Stimulated activated CD4-positive, alpha-beta T cell treated with anti-CD3 and anti-CD28 coated beads, Interleukin-15, amount 100 ng/mL, for 48 hours (primary cell): ENCODE measurements at regions not wholly inside any gene's neighbourhood (a gene's known extent, or its start where the extent isn't known, plus 50 kb on each side); places are given as distances from the start of the nearest gene placed in this dataset.
"Not testable (repeated sequence)": the region's sequence is repeated elsewhere in the genome, so short reads cannot be mapped to it uniquely, and the experiment has no call there.

Experiments
- DNase-seq, 2 donors: peaks; one replicate each; pipeline ENCODE4 v3.0.0-alpha.2; 2020; ENCODE audit warnings: low read depth in 2 of 2

DNA sequence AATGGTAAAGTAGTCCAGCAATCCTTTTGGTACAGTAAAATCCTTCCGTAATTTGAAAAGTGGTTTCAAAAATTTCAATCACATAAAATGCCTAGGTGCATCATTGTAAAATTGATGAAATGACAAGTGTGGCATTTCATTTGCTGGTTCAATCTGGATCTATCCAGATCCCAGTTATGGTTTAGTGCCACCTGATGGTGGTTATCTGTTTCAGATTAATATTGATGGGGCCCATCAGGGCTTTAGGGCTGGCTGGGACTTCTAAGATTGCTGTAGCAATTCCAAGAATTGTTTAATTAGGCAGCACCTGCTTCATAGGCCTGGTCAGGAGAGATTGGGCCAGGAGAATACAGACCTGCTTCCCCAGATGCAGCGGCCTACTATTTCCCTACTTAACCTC lies 55.5 kb upstream of the PIK3C3 start:
- DNase-seq: no peak

DNA sequence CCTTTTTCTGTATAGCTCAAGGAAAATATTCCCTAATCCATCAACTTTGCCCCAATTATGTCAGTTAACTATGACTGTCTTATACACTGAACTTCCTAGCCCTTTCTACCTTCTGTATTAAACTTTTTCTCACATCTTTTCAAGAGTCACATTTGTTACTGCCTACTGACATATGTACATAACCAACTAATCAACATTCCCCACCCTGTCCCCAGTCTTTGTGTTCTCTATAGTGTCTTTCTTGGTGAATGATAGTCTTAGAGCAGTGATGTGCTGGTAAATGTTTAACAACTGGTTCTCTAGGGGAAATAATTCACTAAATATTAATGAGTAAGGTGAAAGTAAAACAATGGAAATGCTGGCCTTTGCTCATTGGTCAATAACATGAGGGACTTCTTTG lies 61.6 kb upstream of the PIK3C3 start:
- DNase-seq: no peak

DNA sequence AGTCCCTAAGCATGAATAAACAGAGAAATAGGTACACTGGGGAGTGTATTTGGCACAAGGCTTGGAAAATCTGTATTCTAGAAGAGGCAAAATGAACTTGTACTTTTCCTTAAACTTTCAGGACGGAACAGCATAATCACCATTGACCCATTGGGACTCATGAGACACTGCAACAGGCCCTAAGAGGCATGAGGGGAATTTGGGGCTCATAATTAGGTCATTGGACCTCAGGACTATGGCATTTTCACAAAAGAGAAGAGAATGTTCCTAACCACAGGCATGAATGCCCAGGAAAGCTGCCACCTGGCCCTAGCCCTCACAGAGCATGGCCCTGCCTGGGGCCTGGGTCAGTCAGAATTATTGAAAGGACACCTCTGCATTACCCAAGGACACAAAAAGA lies 67.9 kb upstream of the PIK3C3 start:
- DNase-seq: no peak

DNA sequence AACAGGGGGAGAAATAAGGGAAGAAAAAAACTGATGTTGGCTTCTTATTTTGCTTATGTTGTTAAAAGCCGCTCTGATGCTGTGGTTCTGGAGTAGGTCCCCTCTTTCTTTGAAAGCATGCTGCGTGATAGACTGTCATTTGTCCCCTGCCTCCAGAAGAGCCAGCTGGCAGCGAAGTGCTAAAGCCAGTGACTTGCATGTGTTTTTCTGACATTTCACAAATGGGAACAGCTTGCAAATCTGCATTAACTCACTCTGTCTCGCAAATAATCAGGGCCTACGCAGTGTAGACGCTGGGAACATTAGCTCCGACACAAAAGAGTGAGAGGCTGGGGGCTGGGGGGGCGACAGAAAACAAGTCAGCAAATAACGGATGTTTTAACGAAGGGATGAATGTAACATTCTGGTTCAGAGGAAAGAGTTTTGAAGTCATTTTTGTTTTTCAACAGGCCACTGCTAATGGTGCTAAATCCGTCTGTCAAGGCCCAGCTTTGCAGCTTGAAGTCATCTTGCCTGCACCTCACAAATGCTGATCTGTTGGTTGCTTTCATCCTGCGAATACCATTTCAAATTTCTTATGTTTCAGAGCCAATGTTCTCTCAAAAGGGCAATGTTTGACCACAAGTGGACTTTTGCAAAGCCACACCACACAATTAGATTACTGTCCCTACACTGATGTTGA lies 68.8 kb upstream of the PIK3C3 start:
- DNase-seq: no peak

DNA sequence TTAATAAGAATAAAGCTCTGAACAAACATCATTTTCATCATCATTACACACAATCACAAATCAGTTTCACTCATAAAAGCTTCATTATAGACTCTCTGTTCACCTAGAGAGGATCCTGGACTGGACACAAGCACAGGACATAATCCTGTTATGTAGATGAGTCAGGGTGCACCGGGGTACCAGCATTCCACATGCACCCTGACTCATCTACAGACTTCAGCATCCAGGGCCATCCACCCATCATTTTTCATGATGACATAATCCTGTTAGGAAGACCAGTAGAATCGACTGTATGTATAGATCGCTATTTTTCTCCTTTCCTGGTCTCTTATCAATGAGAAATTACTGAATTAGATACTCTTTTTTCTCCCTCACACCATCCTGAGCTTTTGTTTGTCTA lies 73.7 kb upstream of the PIK3C3 start:
- no peak for DNase-seq

DNA sequence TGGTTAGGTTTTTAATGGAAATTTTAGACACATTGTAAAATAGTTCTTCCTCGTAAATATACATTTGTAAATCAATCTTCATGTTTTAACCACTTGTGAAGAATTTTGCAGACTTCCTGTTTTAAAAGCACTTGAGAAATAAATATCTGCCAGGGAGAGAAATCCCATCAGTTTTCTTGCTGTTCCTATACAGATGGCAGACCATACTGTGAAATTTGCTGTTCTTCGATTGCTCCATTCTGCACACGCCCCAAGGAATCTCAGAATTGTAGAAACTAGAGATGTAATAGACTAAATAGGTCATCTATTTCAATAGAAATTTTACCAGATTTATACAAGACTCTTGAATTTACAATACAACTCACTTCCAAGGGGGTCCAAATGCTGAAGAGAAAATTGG lies 75.8 kb upstream of the PIK3C3 start:
- DNase-seq: no peak

DNA sequence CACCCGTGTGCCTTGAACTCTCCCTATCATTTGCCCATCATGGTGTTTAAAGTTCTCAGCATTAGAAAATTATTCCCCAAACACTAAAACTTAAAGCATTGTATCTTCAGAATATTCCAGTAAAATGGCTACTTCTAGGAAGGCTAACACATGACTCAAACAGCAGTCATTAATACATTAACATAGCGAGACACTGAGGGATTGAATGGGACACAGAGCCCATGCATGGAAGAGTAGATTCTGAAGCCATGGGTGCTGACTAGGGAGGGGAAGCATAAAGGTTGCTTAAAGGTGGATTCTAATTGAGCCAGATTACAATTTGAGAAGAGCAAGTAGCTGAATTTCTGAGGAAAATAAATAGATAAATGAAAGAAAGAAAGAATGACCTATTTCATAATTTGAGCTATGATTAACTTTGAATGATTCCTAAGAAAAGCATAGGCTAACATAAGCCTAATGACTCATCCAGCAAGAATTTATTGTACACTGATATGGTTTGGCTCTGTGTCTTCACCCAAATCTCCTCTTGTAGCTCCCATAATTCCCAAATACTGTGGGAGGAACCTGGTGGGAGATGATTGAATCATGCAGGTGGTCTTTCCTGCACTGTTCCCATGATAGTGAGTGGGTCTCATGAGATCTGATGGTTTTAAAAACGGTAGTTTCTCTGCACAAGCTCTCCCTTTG lies 79.8 kb upstream of the PIK3C3 start:
- DNase-seq: no peak

DNA sequence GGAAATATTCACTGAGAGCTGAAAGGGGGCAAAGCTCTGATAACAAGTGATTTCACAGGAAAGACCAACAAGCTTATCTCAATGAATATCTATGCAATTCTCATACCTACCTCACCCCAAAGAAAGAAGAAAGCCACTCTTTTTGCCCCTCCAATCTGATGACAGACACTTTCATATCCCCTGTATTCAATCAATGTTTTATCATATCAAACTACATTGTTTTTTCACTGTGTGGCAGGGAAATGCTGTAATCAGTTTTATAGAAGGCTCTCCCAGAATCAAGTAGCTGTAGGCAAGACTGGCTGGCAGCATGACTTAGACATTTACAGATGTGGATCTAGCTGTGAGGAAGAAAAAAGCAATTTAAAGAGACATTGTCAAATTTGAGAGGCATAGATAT lies 81.3 kb upstream of the PIK3C3 start:
- DNase-seq: no peak

DNA sequence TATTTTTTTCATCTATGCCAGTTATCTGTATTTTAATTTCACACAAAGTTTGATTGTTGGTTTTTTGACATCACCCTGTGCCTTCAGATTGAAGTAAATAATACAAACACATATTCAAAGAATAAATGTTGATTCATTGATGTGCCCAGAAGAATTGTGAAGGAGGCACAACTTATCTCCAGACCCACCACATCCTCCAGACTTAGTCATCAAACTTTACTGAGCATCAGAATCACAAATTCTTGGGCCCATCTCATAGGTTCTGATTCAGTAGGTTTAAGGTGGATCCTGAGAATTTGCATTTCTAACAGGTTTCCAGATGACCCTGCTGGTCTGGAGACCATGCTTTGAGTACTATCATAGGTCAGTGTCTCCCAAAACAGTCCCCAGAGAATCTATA lies 82.8 kb upstream of the PIK3C3 start:
- no peak for DNase-seq

DNA sequence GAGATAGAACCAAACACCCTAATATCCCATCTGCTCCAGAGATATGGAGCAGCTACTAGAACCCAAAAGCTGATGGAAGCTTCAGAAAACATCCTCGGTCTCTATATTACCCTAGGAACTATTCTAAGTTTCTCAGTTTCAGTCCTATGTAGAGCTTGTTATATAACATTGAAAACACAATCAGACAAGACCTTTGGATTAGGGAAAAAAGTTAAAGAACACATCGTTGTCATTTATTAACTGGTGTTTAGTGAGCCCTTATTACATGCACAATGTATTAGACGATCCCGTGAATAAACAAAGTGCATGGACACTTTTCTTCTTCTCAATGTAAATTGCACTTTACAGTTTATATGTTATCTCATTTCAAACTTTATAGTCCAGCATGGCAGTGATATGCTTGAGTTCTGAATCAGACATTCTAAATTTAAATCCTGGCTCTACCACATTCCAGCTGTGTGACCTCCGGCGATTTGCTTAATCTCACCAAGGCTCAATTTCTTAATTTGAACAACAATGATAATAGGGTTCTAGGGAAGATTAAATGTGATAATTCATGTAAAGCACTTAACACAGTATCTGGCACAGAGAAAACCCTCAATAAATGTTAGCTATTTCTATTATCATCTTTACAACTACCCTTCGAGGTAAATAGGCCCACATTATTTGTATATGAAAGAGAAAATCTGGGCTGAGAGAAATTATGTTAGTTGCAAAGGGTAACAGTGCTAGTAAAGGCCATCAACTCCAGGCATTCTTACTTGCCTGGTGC lies 83.6 kb upstream of the PIK3C3 start:
- no peak for DNase-seq

DNA sequence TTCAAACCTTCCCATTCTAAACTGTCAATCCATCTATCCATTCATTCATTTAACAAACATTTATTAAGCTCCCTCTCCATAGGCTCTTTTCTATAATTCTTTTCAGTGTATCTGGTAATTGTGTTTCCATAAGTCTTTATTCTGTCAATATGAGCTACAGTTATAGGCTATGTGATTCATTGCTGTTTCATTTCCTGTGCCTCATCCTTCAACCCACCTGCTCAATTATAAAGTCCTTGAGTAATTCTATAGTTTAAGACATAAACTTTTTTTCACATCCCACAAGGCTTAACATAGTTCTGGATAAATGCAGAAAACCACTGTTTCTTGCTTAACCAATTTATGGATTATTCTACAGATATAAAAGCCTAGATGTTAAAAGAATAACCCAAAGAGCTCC lies 84.2 kb upstream of the PIK3C3 start:
- DNase-seq: no peak

DNA sequence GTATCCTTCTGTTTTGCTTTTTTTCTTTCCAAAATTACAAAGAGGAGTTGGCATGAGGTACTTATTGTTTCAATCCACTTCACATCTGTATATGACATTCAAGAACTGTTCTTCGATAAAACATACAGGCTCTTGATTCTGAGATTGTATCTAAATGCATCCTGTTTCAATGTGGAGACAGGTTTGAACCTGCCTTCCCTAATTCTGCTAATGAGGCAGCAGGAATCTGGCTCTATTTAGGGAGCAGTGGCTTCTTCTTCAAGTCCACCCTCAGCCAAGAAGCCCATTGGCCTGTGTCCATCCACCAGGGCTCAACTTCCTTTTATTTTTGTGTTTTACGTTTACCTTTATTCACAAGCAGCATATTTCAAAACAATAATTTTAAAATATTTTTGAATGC lies 84.8 kb upstream of the PIK3C3 start:
- DNase-seq: no peak

DNA sequence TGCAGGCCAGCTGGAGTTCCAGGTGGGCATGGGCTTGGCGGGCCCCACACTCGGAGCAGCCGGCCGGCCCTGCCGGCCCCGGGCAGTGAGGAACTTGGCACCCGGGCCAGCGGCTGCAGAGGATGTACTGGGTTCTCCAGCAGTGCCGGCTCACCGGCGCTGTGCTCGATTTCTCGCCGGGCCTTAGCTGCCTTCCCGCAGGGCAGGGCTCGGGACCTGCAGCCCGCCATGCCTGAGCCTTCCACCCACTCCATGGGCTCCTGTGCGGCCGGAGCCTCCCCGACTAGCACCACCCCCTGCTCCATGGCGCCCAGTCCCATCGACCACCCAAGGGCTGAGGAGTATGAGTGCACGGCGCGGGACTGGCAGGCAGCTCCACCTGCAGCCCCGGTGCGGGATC lies 89.2 kb upstream of the PIK3C3 start:
- DNase-seq: not testable (repeated sequence)

DNA sequence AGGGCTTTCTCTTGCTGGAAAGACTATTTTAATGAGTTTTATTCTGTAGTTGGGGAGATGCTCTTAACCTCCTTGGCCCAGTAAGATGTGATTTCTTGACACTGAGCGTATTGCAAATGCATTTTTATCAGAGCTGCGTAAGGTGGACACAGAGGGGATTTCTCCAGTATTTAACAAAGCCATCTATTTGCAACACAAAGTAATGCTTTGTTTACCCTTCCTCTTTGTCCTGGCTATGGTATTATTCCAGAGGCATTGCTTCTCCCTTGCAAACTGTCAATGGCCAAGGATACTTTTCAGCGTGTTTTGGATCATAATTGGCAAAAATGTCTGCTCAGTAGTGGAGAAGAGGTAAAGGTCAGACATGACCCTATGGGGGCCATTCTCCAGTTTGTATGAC lies 90.8 kb upstream of the PIK3C3 start:
- no peak for DNase-seq

DNA sequence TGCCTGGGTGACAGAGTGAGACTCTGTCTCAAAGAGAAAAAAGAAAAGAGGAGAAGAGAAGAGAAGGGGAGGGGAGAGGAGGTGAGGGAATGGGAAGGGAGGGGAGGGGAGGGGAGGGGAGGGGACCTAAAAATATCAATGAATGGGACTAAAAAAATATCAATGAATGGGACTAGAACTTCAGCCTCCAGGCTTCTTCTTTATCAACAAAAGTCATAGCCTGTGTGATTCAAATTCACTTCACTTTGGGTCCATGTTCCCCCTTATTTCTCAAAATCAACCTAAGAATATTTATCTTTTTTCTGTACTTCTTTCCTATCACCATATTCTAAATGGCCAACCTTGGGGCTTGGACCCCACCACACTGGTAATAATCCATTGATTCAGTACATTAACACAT lies 92.1 kb upstream of the PIK3C3 start:
- no peak for DNase-seq

DNA sequence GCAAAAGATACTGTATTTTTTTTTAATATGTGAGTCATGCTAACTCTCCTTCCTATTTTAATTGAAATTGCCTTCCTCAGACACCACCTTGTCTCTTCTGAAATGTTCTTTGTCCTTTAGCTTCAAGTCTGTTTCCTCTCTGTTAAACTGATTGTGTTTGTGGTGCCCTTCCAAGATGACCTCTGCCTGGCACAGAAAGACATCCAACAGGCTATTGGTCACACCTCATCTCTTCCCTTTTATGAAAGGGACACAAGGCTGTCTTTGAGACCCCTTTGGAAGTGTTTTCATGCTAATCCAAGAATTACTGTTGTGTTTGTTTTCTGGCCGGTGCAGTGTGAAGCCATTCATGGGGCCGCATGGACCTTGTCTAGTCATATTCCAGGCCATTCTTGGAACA lies 94.0 kb upstream of the PIK3C3 start:
- no peak for DNase-seq

DNA sequence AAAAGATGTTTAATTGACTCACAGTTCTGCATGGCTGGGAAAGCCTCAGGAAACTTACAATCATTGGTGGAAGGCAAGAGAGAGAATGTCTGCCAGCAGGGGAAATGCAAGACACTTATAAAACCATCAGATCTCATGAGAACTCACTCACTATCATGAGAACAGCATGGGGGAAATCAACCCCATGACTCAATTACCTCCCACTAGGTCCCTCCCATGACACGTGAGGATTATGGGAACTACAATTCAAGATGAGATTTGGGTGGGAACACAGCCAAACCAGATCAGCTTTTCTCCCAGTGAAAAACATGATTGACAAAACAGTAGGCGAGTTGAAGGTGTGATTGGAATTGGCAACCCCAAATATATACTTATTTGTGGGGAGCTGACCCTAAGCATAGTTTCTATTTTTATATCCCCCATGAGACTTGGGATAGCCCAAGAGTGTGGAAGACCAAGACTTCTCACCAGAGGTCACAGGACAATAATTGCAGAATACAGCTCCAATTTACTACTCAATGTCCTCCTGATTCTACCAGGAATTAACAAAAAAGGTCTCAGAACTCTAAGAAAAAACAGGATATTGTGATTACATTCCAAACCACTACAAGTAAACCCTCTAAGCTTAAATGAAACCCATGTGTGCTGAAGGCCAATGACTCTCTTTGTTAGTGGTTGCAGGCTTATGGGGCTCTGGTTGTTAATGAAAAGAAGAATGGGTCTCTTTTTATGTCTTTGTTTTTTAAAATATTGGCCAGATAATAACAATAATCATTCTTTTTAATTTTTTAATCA lies 96.1 kb upstream of the PIK3C3 start:
- DNase-seq: no peak

DNA sequence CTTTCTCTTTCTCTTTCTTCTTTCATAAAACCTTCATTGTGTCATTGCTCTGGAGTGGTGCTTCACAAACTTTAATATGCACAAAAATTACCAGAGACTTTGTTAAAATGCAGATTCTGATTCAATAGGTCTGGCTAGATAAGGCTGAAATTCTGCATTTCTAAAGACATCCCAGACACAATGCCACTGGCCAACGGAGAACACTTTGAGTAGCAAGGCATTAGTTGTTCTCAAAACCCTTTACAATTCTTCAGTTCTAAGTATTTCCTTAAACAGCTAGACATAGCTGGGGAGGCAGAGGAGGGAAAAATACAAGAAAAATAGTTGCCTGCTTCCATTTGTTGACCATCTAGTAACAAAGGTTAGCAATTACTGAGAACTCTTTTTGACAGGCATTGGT lies 101.8 kb upstream of the PIK3C3 start:
- no peak for DNase-seq

DNA sequence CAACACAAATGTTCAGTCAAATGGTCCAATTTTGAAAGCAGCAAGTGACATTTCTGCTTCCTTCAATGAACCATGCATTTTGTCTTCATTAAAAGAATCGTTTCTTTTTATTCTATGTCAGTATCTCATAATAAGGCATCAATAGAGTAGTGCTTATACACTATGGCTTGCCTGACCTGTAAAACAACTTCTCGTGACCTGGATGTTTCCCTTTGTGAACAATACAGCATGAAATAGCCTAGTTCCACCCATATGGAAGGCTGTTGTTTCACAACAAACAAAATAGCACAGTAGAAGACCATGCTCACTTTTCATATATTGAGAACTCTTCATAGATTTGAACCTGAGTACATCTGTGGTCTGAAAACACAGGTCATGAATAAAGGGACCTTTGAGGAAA lies 104.3 kb upstream of the PIK3C3 start:
- no peak for DNase-seq

DNA sequence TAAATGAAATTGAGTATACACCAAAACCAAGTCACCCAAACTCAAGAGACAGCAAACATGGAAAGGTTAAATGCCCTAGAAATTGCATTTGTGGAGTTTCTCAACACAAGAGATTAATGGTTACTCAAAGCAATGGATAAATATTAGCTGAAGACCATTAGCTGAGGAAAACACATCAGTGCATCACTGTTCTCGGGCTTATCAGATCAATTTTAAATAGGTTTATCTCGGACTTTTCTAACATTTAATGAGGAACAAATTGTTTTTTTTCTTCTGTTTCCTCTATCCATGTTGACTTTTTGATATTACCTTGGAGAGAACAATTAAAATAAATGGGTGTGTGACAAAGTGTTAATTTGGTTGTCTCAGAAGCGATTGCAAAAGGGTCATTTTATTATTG lies 105.4 kb upstream of the PIK3C3 start:
- no peak for DNase-seq

DNA sequence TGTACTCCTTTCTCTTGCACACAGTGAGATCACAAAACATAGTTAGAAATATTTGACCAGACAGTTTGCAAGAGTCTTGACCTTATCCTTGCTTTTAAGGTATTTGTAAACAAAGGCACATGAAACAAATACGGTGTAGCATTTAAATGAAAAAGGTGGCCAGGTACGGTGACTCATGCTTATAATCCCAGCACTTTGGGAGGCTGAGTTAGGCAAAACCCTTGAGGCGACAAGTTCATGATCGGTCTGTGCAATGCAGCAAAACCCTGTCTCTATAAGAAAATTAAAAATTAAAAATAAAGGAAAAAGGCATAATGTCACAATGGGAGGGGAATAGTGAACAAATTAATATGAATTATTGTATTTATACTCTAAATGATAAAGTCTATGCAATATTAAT lies 109.5 kb upstream of the PIK3C3 start:
- no peak for DNase-seq

DNA sequence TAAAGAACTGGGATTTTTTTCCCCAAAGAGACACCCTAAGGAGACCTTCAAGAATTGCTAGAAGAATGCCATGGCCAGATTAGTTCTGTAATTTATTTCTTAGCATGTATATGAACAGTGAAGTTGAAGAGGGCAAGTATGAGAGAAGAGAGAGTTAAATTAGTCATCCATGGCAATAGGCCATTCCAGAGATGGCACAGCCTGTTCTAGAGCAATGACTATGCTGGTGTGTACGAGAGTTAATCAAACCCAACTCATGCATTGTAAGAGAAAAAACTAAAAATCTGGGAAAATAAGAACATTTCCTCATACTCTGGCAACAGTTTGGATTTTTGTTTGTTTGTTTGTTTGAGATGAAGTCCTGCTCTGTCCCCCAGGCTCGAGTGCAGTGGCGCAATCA lies 112.1 kb upstream of the PIK3C3 start:
- no peak for DNase-seq
